A549 (cell line): ENCODE measurements at regions not wholly inside any gene's neighbourhood (a gene's known extent, or its start where the extent isn't known, plus 50 kb on each side); places are given as distances from the start of the nearest gene placed in this dataset.

Source experiments
- ATAC-seq, 2 experiments: fragments of 200-7000 bp in 1 of 2; fragments of >200 bp in 1 of 2; cut with Nextera tagmentation in 1 of 2; cut with Tn5 transposase in 1 of 2; 3 replicates each; pipeline versions ENCODE4 v1.8.0 to v1.9.1; 2018 to 2020; ENCODE audit warnings: mild to moderate bottlenecking in 1 of 2, moderate library complexity in 1 of 2
- CTCF ChIA-PET: fragments of 300-600 bp; sonication (Branson Sonifier 250); formaldehyde crosslinking; extraction: SDS; loops from one replicate; lab custom pipeline; 2021; ENCODE audit warnings: antibody characterized with exemption, inconsistent platforms; lab: Yijun Ruan, JAX
- POLR2A ChIA-PET: fragments of 350-600 bp; formaldehyde crosslinking; extraction: SDS; loops from one replicate; lab custom pipeline; 2021; ENCODE audit warnings: antibody characterized with exemption, inconsistent platforms; lab: Yijun Ruan, JAX
- DNase-seq, 2 experiments: peaks; one replicate each; pipeline versions ENCODE4 v3.0.0 to v3.0.0-alpha.2; 2011 to 2016; ENCODE audit warnings: low read depth in 1 of 2, low spot score in 1 of 2
- FAIRE-seq: peaks from 2 replicates; lab custom pipeline; 2011; peaks lifted over from hg19 to GRCh38; lab: Jason Lieb, UNC
- H3K27ac ChIP-seq, 2 experiments: fragments of >200 bp; sonication (Bioruptor Twin); formaldehyde crosslinking; 3 replicates each; pipeline ENCODE4 v1.5.1; 2016 to 2017
- H3K4me1 ChIP-seq: fragments of >200 bp; sonication (Bioruptor Twin); formaldehyde crosslinking; 3 replicates; pipeline ENCODE4 v1.6.1; 2016
- H3K4me2 ChIP-seq: fragments of >200 bp; sonication (Bioruptor Twin); formaldehyde crosslinking; 3 replicates; pipeline ENCODE4 v1.6.1; 2016
- H3K4me3 ChIP-seq: fragments of >200 bp; sonication (Bioruptor Twin); formaldehyde crosslinking; 3 replicates; pipeline ENCODE4 v1.5.1; 2016
- H3K9me3 ChIP-seq: fragments of >200 bp; sonication (Bioruptor Twin); formaldehyde crosslinking; 3 replicates; pipeline ENCODE4 v1.6.1; 2016
- BHLHE40 ChIP-seq: IDR thresholded peaks from 2 replicates; pipeline ENCODE4 v1.6.1; 2012; ENCODE audit warnings: low read depth, low read length, inconsistent platforms
- CEBPB ChIP-seq, 2 experiments: fragments of >200 bp in 1 of 2; sonication (Bioruptor Twin) in 1 of 2; formaldehyde crosslinking in 1 of 2; IDR thresholded peaks; 2 replicates each; pipeline ENCODE4 v1.6.1; 2012 to 2016
- CTCF ChIP-seq: fragments of >200 bp; sonication (Bioruptor Twin); formaldehyde crosslinking; IDR thresholded peaks from 3 replicates; pipeline ENCODE4 v1.5.1; 2016
- EP300 ChIP-seq, 2 experiments: fragments of >200 bp; sonication (Bioruptor Twin); formaldehyde crosslinking; IDR thresholded peaks; 2 replicates in 1 of 2; 3 replicates in 1 of 2; pipeline ENCODE4 v1.6.1; 2016 to 2017
- FOSB ChIP-seq: fragments of 250-450 bp; sonication (Bioruptor Pico); IDR thresholded peaks from 2 replicates; pipeline ENCODE4 v1.5.0; 2020; ENCODE audit warnings: mild to moderate bottlenecking, moderate library complexity
- FOSL2 ChIP-seq, 2 experiments: fragments of 450-650 bp in 1 of 2; fragments of >200 bp in 1 of 2; sonication (Bioruptor Twin) in 1 of 2; formaldehyde crosslinking; IDR thresholded peaks; 2 replicates each; pipeline versions ENCODE4 v1.5.0 to v1.6.1; 2016 to 2020; ENCODE audit warnings: mild to moderate bottlenecking in 1 of 2, moderate library complexity in 1 of 2
- FOXS1 ChIP-seq: fragments of 250-450 bp; sonication (Bioruptor Pico); IDR thresholded peaks from 2 replicates; pipeline ENCODE4 v1.5.0; 2020; ENCODE audit warnings: mild to moderate bottlenecking, moderate library complexity
- HDAC2 ChIP-seq: fragments of 200-600 bp; sonication (generic); IDR thresholded peaks from 2 replicates; pipeline ENCODE4 v1.6.1; 2016
- HOXB13 ChIP-seq: fragments of 250-450 bp; sonication (Bioruptor Pico); IDR thresholded peaks from 2 replicates; pipeline ENCODE4 v1.5.0; 2020; ENCODE audit warnings: low read depth, mild to moderate bottlenecking, moderate library complexity
- HOXB5 ChIP-seq: fragments of 250-450 bp; sonication (Bioruptor Pico); IDR thresholded peaks from 2 replicates; pipeline ENCODE4 v1.5.0; 2020; ENCODE audit warnings: mild to moderate bottlenecking, moderate library complexity
- JUN ChIP-seq, 2 experiments: fragments of >200 bp; sonication (Bioruptor Twin); formaldehyde crosslinking; IDR thresholded peaks; 2 replicates in 1 of 2; 3 replicates in 1 of 2; pipeline ENCODE4 v1.6.1; 2016 to 2017
- JUNB ChIP-seq: fragments of >200 bp; sonication (Bioruptor Twin); formaldehyde crosslinking; IDR thresholded peaks from 2 replicates; pipeline ENCODE4 v1.6.1; 2016
- KDM1A ChIP-seq: fragments of 200-600 bp; sonication (generic); IDR thresholded peaks from 2 replicates; pipeline ENCODE4 v1.6.1; 2016; ENCODE audit warnings: low read depth, mild to moderate bottlenecking
- KDM5A ChIP-seq: fragments of 200-600 bp; sonication (generic); IDR thresholded peaks from 2 replicates; pipeline ENCODE4 v1.6.1; 2016; ENCODE audit warnings: antibody characterized with exemption, mild to moderate bottlenecking
- MAFK ChIP-seq: fragments of 450-650 bp; IDR thresholded peaks from 2 replicates; pipeline ENCODE4 v1.6.1; 2014; ENCODE audit not compliant: partially characterized antibody
- NFE2L2 ChIP-seq: fragments of 150-350 bp; conservative IDR thresholded peaks from 2 replicates; pipeline ENCODE4 v1.6.1; 2014; ENCODE audit warnings: low read length
- NPAS2 ChIP-seq: fragments of 250-450 bp; sonication (Bioruptor Pico); IDR thresholded peaks from 2 replicates; pipeline ENCODE4 v1.8.0; 2022; ENCODE audit warnings: mild to moderate bottlenecking, moderate library complexity, borderline replicate concordance
- NR3C1 ChIP-seq: fragments of >200 bp; sonication (Bioruptor Twin); formaldehyde crosslinking; IDR thresholded peaks from 3 replicates; pipeline ENCODE4 v1.6.1; 2017
- POLR2A ChIP-seq: IDR thresholded peaks from 2 replicates; pipeline ENCODE4 v1.6.1; 2012; ENCODE audit warnings: mild to moderate bottlenecking, low read length
- POLR2AphosphoS2 ChIP-seq: conservative IDR thresholded peaks from 2 replicates; pipeline ENCODE4 v1.6.1; 2012; ENCODE audit warnings: low read length, improper control_type of control experiment, inconsistent platforms
- RAD21 ChIP-seq, 2 experiments: fragments of >200 bp in 1 of 2; sonication (Bioruptor Twin) in 1 of 2; formaldehyde crosslinking in 1 of 2; IDR thresholded peaks in 1 of 2; conservative IDR thresholded peaks in 1 of 2; 2 replicates in 1 of 2; 3 replicates in 1 of 2; pipeline ENCODE4 v1.6.1; 2012 to 2018; ENCODE audit warnings: inconsistent platforms in 1 of 2
- RCOR1 ChIP-seq: fragments of 150-350 bp; IDR thresholded peaks from 2 replicates; pipeline ENCODE4 v1.6.1; 2014; ENCODE audit warnings: antibody characterized with exemption, low read length, low read depth
- TFCP2L1 ChIP-seq: fragments of 250-450 bp; sonication (Bioruptor Pico); IDR thresholded peaks from 2 replicates; pipeline ENCODE4 v1.5.0; 2021; ENCODE audit warnings: mild to moderate bottlenecking
- TP53 ChIP-seq: fragments of 250-450 bp; sonication (Bioruptor Pico); IDR thresholded peaks from 2 replicates; pipeline ENCODE4 v1.5.0; 2021; ENCODE audit warnings: mild to moderate bottlenecking, moderate library complexity
- ZC3H11A ChIP-seq: fragments of 450-650 bp; IDR thresholded peaks from 2 replicates; pipeline ENCODE4 v1.6.1; 2014; ENCODE audit warnings: antibody characterized with exemption, mild to moderate bottlenecking
- ZFP36 ChIP-seq: fragments of 450-650 bp; IDR thresholded peaks from 2 replicates; pipeline ENCODE4 v1.6.1; 2014; ENCODE audit warnings: borderline replicate concordance; ENCODE audit not compliant: partially characterized antibody
- WGBS: methylation state at CpG from one replicate; pipeline ENCODE4 v1.1.6; 2017; ENCODE audit errors: missing lambda C conversion rate; 5-methylcytosine and 5-hydroxymethylcytosine counted together
- TF ChIP-seq, protein P1 (sequence below): fragments of >200 bp; sonication (Bioruptor Twin); formaldehyde crosslinking; IDR thresholded peaks from 2 replicates; pipeline ENCODE4 v1.6.1; 2016
- TF ChIP-seq, protein P2 (sequence below): IDR thresholded peaks from 2 replicates; pipeline ENCODE4 v1.6.1; 2012; ENCODE audit warnings: low read depth, borderline replicate concordance
- TF ChIP-seq, protein P3 (sequence below): IDR thresholded peaks from 2 replicates; pipeline ENCODE4 v1.6.1; 2012
- TF ChIP-seq, protein P4 (sequence below): fragments of 200-600 bp; sonication (generic); IDR thresholded peaks from 2 replicates; pipeline ENCODE4 v1.6.1; 2016; ENCODE audit warnings: antibody characterized with exemption, mild to moderate bottlenecking, moderate library complexity

DNA sequence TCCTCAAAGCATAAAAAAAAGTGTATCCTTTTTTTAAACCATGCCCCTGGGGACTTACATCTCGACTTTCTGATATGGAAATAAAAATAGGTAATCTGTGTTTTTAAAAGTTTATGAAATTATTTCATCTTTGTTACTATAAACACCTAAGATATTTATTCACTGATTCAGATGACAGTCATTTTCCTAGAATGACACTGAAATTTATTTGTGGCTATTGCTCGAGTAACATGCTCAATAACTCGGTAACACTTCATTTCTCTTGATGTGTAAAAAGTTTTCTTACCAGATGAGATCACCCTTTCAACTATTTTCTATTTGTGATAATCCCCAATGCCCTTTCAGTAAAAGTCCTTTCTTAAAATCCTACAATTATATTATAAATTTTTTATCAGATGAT, 495.8 kb downstream of the TTLL7 start:
- 0% methylated on average over 3 of the region's 3 CpGs for WGBS
- no peak for FAIRE-seq
- no peaks in the 10 kb centered on the region for H3K4me1 ChIP-seq
- TF ChIP-seq TP53 (CRISPR knock-in tag) = no peak
- TF ChIP-seq NR3C1 = no peak
- TF ChIP-seq RAD21 (conservative IDR thresholded peaks at IDR 0.05 in 1 of 2, IDR thresholded peaks at IDR 0.05 in 1 of 2) = no peak
- TF ChIP-seq FOSB = no peak
- no peak for TF ChIP-seq TFCP2L1 (CRISPR knock-in tag)
- TF ChIP-seq POLR2A = no peak
- no peak for TF ChIP-seq JUNB
- no peak for TF ChIP-seq MAFK
- TF ChIP-seq HDAC2 = no peak
- TF ChIP-seq KDM1A = no peak
- no peak overlapping the region for H3K4me3 ChIP-seq
- DNase-seq = no peak
- ChIA-PET POLR2A (no interaction called here), CTCF (no interaction called here)
- no peak overlapping the region for H3K4me2 ChIP-seq
- ATAC-seq = no peak
- no peak overlapping the region for H3K27ac ChIP-seq
- no peaks in the 10 kb centered on the region for H3K9me3 ChIP-seq

DNA sequence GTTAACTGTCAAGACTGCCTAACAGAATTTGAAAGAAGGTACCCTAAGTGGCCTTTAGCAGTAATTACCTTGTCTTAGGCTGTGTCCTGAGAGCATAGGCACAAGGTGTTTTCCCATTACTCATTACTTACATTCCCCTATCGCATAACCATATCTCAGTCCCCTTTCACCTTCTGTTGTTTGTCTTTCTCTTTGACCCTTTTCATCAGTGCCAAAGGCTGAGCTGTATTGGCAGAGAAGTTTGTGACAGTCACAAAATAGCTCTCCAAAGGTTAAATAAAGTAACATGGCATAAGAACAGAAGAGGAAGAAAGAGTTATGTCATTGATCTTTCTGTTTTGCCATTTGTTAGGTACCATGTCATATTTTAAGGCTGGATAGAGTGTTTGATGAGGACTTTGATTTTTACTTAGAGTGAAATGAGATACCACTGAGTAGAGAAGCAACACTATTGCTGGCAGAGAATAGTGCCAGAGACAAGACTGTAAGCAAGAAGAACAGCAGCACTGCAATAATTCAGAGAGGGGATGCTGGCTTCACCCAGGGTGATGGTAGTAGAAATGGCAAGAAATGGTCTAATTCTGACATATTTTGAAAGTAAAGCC, 497.8 kb downstream of the TTLL7 start:
- Histone ChIP-seq H3K27ac (no peak overlapping the region), H3K9me3 (no peaks in the 10 kb centered on the region), H3K4me1 (no peaks in the 10 kb centered on the region)
- no peak for FAIRE-seq
- ChIA-PET POLR2A (no interaction called here), CTCF (interaction anchor here (0.6 kb wide), 1 partner anchor 948 kb away, joined by 3 read pairs; no protein-coding TSS in a partner anchor)
- ATAC-seq = no peak
- no peak for DNase-seq
- 5% methylated on average over 1 of the region's 1 CpG for WGBS
- TF ChIP-seq ZFP36 (no peak), EP300 (IDR thresholded peaks at IDR 0.05) (no peak), NFE2L2 (no peak), FOSL2 (IDR thresholded peaks at IDR 0.05) (no peak), FOSL2 (CRISPR knock-in tag; IDR thresholded peaks at IDR 0.05) (no peak), HOXB5 (CRISPR knock-in tag) (no peak), BHLHE40 (no peak)
- TF ChIP-seq, protein P1, sequence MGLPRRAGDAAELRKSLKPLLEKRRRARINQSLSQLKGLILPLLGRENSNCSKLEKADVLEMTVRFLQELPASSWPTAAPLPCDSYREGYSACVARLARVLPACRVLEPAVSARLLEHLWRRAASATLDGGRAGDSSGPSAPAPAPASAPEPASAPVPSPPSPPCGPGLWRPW = no peak
- TF ChIP-seq, all 56 proteins: peak for 0
- Histone ChIP-seq H3K4me3 (no peak overlapping the region), H3K4me2 (no peak overlapping the region)

DNA sequence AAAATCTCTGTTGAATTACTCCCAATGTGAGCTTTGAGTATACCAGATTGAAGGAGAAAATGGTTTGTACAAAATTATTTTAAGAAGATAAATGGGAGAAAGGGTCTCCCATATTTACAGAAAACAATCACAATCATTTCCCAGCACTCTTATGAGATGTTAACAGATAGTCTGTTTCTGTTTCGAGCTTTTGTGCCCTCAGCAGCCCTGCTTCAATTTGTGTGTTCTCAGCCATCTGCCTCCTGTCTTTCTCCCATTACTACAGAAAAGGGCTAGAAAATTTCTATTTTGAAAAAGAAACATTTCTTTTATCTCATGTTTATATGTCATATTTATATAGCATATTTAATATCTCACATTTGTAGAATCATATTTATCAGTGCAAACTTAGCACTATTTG, 498.4 kb downstream of the TTLL7 start:
- H3K4me1 ChIP-seq = no peaks in the 10 kb centered on the region
- no peak for ATAC-seq
- no peak overlapping the region for H3K4me3 ChIP-seq
- POLR2A ChIA-PET = no interaction called here
- no peaks in the 10 kb centered on the region for H3K9me3 ChIP-seq
- WGBS = 0% methylated on average over 1 of the region's 1 CpG
- FAIRE-seq = no peak
- CTCF ChIA-PET = no interaction called here
- H3K4me2 ChIP-seq = no peak overlapping the region
- H3K27ac ChIP-seq = no peak overlapping the region
- DNase-seq = no peak
- TF ChIP-seq RCOR1 (no peak), NPAS2 (CRISPR knock-in tag) (no peak), CTCF (no peak), POLR2AphosphoS2 (no peak), CEBPB (IDR thresholded peaks at IDR 0.05) (no peak), JUN (IDR thresholded peaks at IDR 0.05) (no peak), ZC3H11A (no peak), HOXB13 (CRISPR knock-in tag) (no peak), FOXS1 (no peak), KDM5A (no peak), TP53 (CRISPR knock-in tag) (no peak), KDM1A (no peak)
- TF ChIP-seq, protein P1 = no peak
- TF ChIP-seq, protein P2, sequence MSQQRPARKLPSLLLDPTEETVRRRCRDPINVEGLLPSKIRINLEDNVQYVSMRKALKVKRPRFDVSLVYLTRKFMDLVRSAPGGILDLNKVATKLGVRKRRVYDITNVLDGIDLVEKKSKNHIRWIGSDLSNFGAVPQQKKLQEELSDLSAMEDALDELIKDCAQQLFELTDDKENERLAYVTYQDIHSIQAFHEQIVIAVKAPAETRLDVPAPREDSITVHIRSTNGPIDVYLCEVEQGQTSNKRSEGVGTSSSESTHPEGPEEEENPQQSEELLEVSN = no peak
- TF ChIP-seq, protein P3, sequence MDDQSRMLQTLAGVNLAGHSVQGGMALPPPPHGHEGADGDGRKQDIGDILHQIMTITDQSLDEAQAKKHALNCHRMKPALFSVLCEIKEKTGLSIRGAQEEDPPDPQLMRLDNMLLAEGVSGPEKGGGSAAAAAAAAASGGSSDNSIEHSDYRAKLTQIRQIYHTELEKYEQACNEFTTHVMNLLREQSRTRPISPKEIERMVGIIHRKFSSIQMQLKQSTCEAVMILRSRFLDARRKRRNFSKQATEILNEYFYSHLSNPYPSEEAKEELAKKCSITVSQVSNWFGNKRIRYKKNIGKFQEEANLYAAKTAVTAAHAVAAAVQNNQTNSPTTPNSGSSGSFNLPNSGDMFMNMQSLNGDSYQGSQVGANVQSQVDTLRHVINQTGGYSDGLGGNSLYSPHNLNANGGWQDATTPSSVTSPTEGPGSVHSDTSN = no peak
- TF ChIP-seq, protein P4, sequence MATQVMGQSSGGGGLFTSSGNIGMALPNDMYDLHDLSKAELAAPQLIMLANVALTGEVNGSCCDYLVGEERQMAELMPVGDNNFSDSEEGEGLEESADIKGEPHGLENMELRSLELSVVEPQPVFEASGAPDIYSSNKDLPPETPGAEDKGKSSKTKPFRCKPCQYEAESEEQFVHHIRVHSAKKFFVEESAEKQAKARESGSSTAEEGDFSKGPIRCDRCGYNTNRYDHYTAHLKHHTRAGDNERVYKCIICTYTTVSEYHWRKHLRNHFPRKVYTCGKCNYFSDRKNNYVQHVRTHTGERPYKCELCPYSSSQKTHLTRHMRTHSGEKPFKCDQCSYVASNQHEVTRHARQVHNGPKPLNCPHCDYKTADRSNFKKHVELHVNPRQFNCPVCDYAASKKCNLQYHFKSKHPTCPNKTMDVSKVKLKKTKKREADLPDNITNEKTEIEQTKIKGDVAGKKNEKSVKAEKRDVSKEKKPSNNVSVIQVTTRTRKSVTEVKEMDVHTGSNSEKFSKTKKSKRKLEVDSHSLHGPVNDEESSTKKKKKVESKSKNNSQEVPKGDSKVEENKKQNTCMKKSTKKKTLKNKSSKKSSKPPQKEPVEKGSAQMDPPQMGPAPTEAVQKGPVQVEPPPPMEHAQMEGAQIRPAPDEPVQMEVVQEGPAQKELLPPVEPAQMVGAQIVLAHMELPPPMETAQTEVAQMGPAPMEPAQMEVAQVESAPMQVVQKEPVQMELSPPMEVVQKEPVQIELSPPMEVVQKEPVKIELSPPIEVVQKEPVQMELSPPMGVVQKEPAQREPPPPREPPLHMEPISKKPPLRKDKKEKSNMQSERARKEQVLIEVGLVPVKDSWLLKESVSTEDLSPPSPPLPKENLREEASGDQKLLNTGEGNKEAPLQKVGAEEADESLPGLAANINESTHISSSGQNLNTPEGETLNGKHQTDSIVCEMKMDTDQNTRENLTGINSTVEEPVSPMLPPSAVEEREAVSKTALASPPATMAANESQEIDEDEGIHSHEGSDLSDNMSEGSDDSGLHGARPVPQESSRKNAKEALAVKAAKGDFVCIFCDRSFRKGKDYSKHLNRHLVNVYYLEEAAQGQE = no peak
